Adrenal gland (tissue), 5 donors: ENCODE measurements at regions not wholly inside any gene's neighbourhood (a gene's known extent, or its start where the extent isn't known, plus 50 kb on each side); places are given as distances from the start of the nearest gene placed in this dataset.

Experiments
- CTCF ChIP-seq, 6 experiments: fragments of 450-650 bp in 4 of 6; fragments of 200-600 bp in 2 of 6; sonication (generic) in 1 of 6; IDR thresholded peaks; 1 replicate in 5 of 6; 2 replicates in 1 of 6; pipeline versions ENCODE4 v1.5.1 to v1.8.0; 2016 to 2021; ENCODE audit warnings: antibody characterized with exemption in 6 of 6, mild to moderate bottlenecking in 2 of 6, moderate library complexity in 1 of 6
- POLR2A ChIP-seq, 2 donors: fragments of 450-650 bp; IDR thresholded peaks; one replicate each; pipeline ENCODE4 v1.6.1; 2017; ENCODE audit warnings: antibody characterized with exemption in 2 of 2, mild to moderate bottlenecking in 2 of 2, moderate library complexity in 1 of 2
- donor health status: DM: no; HTN: no; CAD: no.

GRCh38 chr5:124262991-124263571 lies 483.4 kb downstream of the ZNF608 start:
- TF ChIP-seq POLR2A (IDR thresholded peaks at IDR 0.05) (no peak), CTCF (IDR thresholded peaks at IDR 0.05) (no peak)
